ENCODE measurements at regions not wholly inside any gene's neighbourhood (a gene's known extent, or its start where the extent isn't known, plus 50 kb on each side); places are given as distances from the start of the nearest gene placed in this dataset.

DNA sequence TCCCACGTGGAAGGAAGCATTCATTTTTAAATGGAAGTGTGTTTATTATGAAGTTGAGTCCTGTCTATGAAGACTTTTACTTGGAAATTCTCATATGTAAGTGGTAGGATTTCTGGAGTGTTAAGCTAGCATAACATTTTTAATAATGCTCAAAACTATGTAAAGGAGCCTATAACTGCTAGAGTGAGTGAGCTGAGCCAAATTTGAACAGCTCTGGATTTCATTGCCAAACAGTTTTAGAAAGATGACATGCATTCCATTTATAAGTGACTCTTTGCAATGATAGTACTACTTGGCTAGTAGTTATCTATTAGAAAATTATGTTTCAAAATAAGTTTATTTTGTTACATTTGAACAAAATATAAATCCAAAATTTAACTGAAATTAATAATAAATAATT is 721.2 kb downstream of the LUZP2 start:
- no peak for TF ChIP-seq EZH2 (IDR thresholded peaks at IDR 0.05; ENCODE audit: insufficient read depth, poor library complexity, severe bottlenecking)
- no peak for TF ChIP-seq EZH2phosphoT487 (IDR thresholded peaks at IDR 0.05; ENCODE audit: insufficient read depth, low read depth)

All from GM23248 (cell line).